ENCODE measurements at regions not wholly inside any gene's neighbourhood (a gene's known extent, or its start where the extent isn't known, plus 50 kb on each side); places are given as distances from the start of the nearest gene placed in this dataset.

DNA sequence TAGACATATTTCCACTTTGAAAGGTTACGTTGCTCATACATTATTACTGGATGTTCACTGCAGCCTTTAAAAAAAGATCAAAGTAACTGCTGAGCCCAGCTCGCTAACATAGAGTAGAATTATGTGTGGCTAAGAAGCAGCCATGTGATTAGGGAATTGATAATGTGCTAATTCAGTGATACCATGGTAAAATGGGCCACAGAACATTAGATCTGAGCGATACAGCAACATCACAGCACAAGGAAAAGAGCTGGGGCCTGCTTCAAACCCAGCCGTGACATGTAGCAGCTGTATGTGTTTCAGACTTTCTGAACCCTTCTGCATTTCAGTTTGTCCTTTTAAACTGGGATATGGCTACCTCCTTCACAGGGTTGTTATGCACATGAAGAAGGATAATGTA is 92.3 kb upstream of the LMNTD1 start:
- TF ChIP-seq, protein P1, sequence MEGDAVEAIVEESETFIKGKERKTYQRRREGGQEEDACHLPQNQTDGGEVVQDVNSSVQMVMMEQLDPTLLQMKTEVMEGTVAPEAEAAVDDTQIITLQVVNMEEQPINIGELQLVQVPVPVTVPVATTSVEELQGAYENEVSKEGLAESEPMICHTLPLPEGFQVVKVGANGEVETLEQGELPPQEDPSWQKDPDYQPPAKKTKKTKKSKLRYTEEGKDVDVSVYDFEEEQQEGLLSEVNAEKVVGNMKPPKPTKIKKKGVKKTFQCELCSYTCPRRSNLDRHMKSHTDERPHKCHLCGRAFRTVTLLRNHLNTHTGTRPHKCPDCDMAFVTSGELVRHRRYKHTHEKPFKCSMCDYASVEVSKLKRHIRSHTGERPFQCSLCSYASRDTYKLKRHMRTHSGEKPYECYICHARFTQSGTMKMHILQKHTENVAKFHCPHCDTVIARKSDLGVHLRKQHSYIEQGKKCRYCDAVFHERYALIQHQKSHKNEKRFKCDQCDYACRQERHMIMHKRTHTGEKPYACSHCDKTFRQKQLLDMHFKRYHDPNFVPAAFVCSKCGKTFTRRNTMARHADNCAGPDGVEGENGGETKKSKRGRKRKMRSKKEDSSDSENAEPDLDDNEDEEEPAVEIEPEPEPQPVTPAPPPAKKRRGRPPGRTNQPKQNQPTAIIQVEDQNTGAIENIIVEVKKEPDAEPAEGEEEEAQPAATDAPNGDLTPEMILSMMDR (IDR thresholded peaks at IDR 0.05) = no peak
- TF ChIP-seq POLR2A (IDR thresholded peaks at IDR 0.05) = no peak
- no peak for TF ChIP-seq POLR2AphosphoS5 (IDR thresholded peaks at IDR 0.05; ENCODE audit: insufficient read depth in 1 of 2, low read depth in 1 of 2)
